Gastrocnemius medialis (tissue), 4 donors: ENCODE measurements at regions not wholly inside any gene's neighbourhood (a gene's known extent, or its start where the extent isn't known, plus 50 kb on each side); places are given as distances from the start of the nearest gene placed in this dataset.

Source experiments
- ATAC-seq, 2 donors: fragments of 150-250 bp; one replicate each; pipeline ENCODE4 v1.9.1; 2016
- DNase-seq, 2 donors: peaks; one replicate each; pipeline ENCODE4 v3.0.0-alpha.2; 2019
- H3K27ac ChIP-seq, 4 donors: fragments of 200-600 bp; sonication (generic); 1 replicate in 1 of 4; 2 replicates in 3 of 4; pipeline ENCODE4 v1.5.1; 2016 to 2018; ENCODE audit warnings: mild to moderate bottlenecking in 2 of 4, moderate library complexity in 1 of 4
- H3K27me3 ChIP-seq, 3 donors: fragments of 200-600 bp; sonication (generic) in 2 of 3; 1 replicate in 1 of 3; 2 replicates in 2 of 3; pipeline versions ENCODE4 v1.5.1 to v1.6.0; 2016 to 2019; ENCODE audit warnings: mild to moderate bottlenecking in 1 of 3, moderate library complexity in 1 of 3
- H3K36me3 ChIP-seq, 2 donors: fragments of 200-600 bp; sonication (generic) in 1 of 2; one replicate each; pipeline ENCODE4 v1.5.1; 2017 to 2018
- H3K4me1 ChIP-seq, 2 donors: fragments of 200-600 bp; sonication (generic) in 1 of 2; one replicate each; pipeline ENCODE4 v1.5.1; 2016 to 2017; ENCODE audit warnings: mild to moderate bottlenecking in 2 of 2
- H3K4me3 ChIP-seq, 4 donors: fragments of 200-600 bp; sonication (generic) in 3 of 4; 1 replicate in 1 of 4; 2 replicates in 3 of 4; pipeline ENCODE4 v1.5.1; 2016 to 2019; ENCODE audit warnings: mild to moderate bottlenecking in 2 of 4
- H3K9me3 ChIP-seq, 3 donors: fragments of 200-600 bp; sonication (generic) in 2 of 3; 1 replicate in 1 of 3; 2 replicates in 2 of 3; pipeline ENCODE4 v1.5.1; 2016 to 2019
- POLR2A ChIP-seq, 2 donors: fragments of 450-650 bp; IDR thresholded peaks; one replicate each; pipeline ENCODE4 v1.6.1; 2017; ENCODE audit warnings: antibody characterized with exemption in 2 of 2, mild to moderate bottlenecking in 2 of 2, moderate library complexity in 2 of 2
- in situ Hi-C, 4 donors: fragments of 200-750 bp; cut with MboI; loops; one replicate each; pipeline versions ENCODE4 v1.15.0 to v1.8.0; 2017; ENCODE audit warnings: low sequenced_read_pairs in 4 of 4
- intact Hi-C: fragments of 100-400 bp; cut with DNase I; formaldehyde crosslinking; loops from one replicate; pipeline ENCODE4 v1.15.1; 2023; ENCODE audit warnings: low total_unique reads
- TF ChIP-seq, protein P1 (sequence below), 5 experiments: fragments of 450-650 bp in 3 of 5; fragments of 200-600 bp in 2 of 5; sonication (generic) in 2 of 5; IDR thresholded peaks in 4 of 5; conservative IDR thresholded peaks in 1 of 5; 1 replicate in 4 of 5; 2 replicates in 1 of 5; pipeline ENCODE4 v1.5.1; 2016 to 2019; ENCODE audit warnings: antibody characterized with exemption in 5 of 5, mild to moderate bottlenecking in 3 of 5, moderate library complexity in 3 of 5

DNA sequence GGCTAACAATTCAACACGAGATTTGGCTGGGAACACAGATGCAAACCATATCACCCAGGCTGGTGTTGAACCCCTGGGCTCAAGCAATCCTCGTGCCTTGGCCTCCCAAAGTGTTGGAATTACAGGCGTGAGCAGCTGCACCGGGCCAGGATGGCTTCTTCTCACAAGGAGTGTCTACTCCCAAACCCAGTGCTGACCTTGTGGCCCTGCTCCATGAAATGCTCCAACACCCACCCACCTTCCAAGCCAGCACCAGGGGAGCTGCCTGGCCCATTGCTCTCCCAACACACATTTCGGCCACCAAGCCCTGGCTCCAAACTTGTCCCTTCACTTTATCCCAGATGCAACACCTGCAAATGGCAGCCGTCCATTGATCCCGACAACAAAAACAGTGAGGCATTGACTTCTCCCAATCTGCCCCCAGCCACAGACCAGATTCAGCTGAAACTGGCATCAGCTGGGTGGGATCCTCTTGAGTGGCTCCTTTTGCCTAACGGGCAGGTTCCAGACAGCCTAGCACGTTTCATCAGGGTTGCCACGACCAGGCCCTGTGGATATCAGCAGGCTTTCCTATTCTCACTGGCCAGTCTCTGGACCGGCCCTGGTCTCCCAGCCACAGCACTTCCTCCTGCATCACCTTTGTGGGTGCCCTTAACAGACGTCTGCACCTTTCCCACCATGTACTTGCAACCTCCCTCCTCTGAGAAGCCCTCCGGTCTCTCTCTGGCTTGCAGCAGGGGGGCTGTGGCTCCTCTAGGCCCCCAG lies 105.7 kb upstream of the CARD11 start:
- in situ Hi-C loops, result no loop called here
- TF ChIP-seq, protein P1, sequence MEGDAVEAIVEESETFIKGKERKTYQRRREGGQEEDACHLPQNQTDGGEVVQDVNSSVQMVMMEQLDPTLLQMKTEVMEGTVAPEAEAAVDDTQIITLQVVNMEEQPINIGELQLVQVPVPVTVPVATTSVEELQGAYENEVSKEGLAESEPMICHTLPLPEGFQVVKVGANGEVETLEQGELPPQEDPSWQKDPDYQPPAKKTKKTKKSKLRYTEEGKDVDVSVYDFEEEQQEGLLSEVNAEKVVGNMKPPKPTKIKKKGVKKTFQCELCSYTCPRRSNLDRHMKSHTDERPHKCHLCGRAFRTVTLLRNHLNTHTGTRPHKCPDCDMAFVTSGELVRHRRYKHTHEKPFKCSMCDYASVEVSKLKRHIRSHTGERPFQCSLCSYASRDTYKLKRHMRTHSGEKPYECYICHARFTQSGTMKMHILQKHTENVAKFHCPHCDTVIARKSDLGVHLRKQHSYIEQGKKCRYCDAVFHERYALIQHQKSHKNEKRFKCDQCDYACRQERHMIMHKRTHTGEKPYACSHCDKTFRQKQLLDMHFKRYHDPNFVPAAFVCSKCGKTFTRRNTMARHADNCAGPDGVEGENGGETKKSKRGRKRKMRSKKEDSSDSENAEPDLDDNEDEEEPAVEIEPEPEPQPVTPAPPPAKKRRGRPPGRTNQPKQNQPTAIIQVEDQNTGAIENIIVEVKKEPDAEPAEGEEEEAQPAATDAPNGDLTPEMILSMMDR (IDR thresholded peaks at IDR 0.05 in 4 of 5, conservative IDR thresholded peaks at IDR 0.05 in 1 of 5), result no peak
- TF ChIP-seq POLR2A (IDR thresholded peaks at IDR 0.05), result no peak
- no peaks in the 10 kb centered on the region for H3K4me1 ChIP-seq

DNA sequence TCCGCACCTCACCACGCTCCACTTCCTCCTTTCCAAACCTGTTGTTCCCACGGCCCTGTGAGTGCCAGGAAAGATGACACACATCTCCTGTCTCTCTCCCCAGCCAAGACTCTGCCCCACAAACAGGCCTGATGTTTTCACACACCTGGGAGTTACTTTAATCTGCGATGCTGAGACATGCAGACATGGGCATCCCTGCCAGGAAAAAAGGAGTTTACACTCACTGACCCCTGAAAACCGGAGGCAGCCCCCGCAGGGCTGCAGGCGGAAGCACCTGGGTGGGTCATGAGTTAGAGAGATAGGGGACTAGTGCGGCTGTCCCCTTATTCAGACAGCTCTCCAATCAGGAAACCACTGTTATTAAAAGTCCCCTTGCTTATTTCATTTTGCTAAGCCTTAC lies 106.4 kb upstream of the CARD11 start:
- H3K4me3 ChIP-seq, result no peak overlapping the region
- no peaks in the 10 kb centered on the region for H3K27me3 ChIP-seq
- TF ChIP-seq, protein P1 (IDR thresholded peaks at IDR 0.05 in 4 of 5, conservative IDR thresholded peaks at IDR 0.05 in 1 of 5), result no peak
- no peak for TF ChIP-seq POLR2A (IDR thresholded peaks at IDR 0.05)
- no peak overlapping the region for H3K27ac ChIP-seq
- in situ Hi-C loops, result no loop called here
- H3K4me1 ChIP-seq, result no peaks in the 10 kb centered on the region
- DNase-seq (no peak), ATAC-seq (no peak)
- H3K9me3 ChIP-seq, result no peaks in the 10 kb centered on the region
- intact Hi-C loops, result loop anchor here (10.0 kb wide), 1 partner anchor 285 kb away; no protein-coding TSS in a partner anchor
- H3K36me3 ChIP-seq, result no peaks in the 10 kb centered on the region

More for the DNA sequence above, 105.7 kb upstream of the CARD11 start:
- Histone ChIP-seq H3K4me3 (no peak overlapping the region), H3K27me3 (no peaks in the 10 kb centered on the region), H3K27ac (no peak overlapping the region), H3K9me3 (no peaks in the 10 kb centered on the region), H3K36me3 (no peaks in the 10 kb centered on the region)
- DNase-seq (no peak), ATAC-seq (no peak)
- intact Hi-C loops, result no loop called here

DNA sequence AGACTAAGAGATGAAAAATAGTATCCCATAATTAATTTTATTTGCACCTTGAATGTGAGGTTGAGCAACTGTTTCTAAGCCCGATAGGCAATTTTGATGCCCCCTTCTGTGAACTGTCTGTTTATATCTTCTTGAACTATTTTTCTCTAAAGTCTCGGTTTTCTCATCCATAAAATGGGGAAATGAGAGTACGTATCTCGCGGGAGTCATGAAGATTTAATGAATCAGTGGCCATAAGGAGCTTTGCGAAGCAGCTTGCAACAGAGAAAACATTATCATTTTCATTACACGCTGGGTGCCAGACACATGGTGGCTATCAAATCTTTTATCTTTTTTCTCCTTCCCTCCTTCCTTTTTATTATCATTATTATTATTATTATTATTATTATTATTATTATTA lies 108.1 kb upstream of the CARD11 start:
- no peak overlapping the region for H3K4me3 ChIP-seq
- in situ Hi-C loops, result no loop called here
- DNase-seq, result no peak
- ATAC-seq, result no peak
- H3K9me3 ChIP-seq, result no peaks in the 10 kb centered on the region
- H3K36me3 ChIP-seq, result no peaks in the 10 kb centered on the region
- no peak overlapping the region for H3K27ac ChIP-seq
- no peaks in the 10 kb centered on the region for H3K4me1 ChIP-seq
- H3K27me3 ChIP-seq, result no peaks in the 10 kb centered on the region
- intact Hi-C loops, result loop anchor here (10.0 kb wide), 1 partner anchor 287 kb away; no protein-coding TSS in a partner anchor
- no peak for TF ChIP-seq POLR2A (IDR thresholded peaks at IDR 0.05)
- TF ChIP-seq, protein P1 (IDR thresholded peaks at IDR 0.05 in 4 of 5, conservative IDR thresholded peaks at IDR 0.05 in 1 of 5), result no peak

- H3K27me3 ChIP-seq, result no peaks in the 10 kb centered on the region
- no peak overlapping the region for H3K4me3 ChIP-seq
- no peaks in the 10 kb centered on the region for H3K9me3 ChIP-seq
- in situ Hi-C loops, result no loop called here
- H3K27ac ChIP-seq, result no peak overlapping the region
- no peaks in the 10 kb centered on the region for H3K4me1 ChIP-seq
- DNase-seq, result no peak
- intact Hi-C loops, result loop anchor here (10.0 kb wide), 1 partner anchor 288 kb away; no protein-coding TSS in a partner anchor
- H3K36me3 ChIP-seq, result no peaks in the 10 kb centered on the region
- no peak for TF ChIP-seq POLR2A (IDR thresholded peaks at IDR 0.05)
- TF ChIP-seq, protein P1 (IDR thresholded peaks at IDR 0.05 in 4 of 5, conservative IDR thresholded peaks at IDR 0.05 in 1 of 5), result no peak
- no peak for ATAC-seq
Observed at GRCh38 chr7:3152714-3153113, 109.0 kb upstream of the CARD11 start.
